Stomach (tissue), 4 donors: ENCODE measurements at regions not wholly inside any gene's neighbourhood (a gene's known extent, or its start where the extent isn't known, plus 50 kb on each side); places are given as distances from the start of the nearest gene placed in this dataset.

Source experiments
- CTCF ChIP-seq, 7 experiments: fragments of 450-650 bp in 4 of 7; fragments of 200-600 bp in 3 of 7; sonication (generic) in 3 of 7; IDR thresholded peaks; one replicate each; pipeline ENCODE4 v1.5.1; 2016 to 2019; ENCODE audit warnings: antibody characterized with exemption in 7 of 7, control low read depth in 2 of 7, mild to moderate bottlenecking in 1 of 7
- POLR2AphosphoS5 ChIP-seq, 3 donors: sonication (generic); formaldehyde crosslinking; IDR thresholded peaks; one replicate each; pipeline ENCODE4 v1.6.1; 2016; ENCODE audit warnings: antibody characterized with exemption in 3 of 3

GRCh38 chr3:145384307-145384706, 776.7 kb downstream of the PLOD2 start:
- TF ChIP-seq CTCF (IDR thresholded peaks at IDR 0.05) (no peak), POLR2AphosphoS5 (IDR thresholded peaks at IDR 0.05) (no peak)
